HG02981 (cell line): ENCODE measurements at regions not wholly inside any gene's neighbourhood (a gene's known extent, or its start where the extent isn't known, plus 50 kb on each side); places are given as distances from the start of the nearest gene placed in this dataset.
"Not testable (repeated sequence)": the region's sequence is repeated elsewhere in the genome, so short reads cannot be mapped to it uniquely, and the experiment has no call there.

Source experiments
- ATAC-seq: cut with Tn5 transposase; IDR thresholded peaks from one replicate; pipeline ENCODE4 v1.9.1; 2021; ENCODE audit warnings: mild to moderate bottlenecking, moderate library complexity; ENCODE audit not compliant: unreplicated experiment

DNA sequence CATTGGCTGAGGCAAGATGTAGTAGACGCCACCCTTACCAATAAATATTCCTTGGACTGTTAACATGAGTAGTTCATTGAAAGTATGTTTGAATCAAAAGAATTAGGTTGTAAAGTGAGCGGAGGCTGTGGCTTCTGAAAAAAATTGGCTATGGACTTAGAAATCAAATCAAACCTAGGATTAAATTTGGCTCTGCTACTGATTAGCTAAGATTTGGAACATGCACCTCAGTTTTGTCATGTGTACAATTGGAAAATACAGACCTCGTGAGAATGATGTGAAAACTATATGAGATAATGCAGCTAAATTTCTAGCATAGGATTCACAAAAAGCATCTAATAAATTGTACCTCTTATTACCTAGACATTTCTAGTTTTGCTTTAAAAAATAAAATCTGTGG, 85.3 kb upstream of the USP25 start:
- ATAC-seq: no peak

DNA sequence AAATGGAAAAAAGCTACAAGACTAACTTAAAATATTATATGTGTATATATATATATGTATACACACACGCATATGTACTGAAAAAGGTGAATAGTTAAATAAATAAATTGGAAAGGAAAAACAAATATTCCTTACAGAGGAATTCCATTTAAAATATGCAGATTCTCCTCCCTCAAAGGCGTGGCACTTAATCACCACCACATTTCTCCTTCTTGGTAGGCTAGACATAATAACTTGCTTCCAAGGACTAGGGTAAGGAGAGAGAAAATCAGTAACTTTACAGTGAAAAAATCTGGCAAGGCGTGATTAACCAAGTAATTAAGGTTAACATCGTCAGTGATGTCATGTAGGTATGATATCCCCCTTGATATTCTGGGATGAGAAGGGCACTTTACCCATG, 84.0 kb upstream of the USP25 start:
- no peak for ATAC-seq

DNA sequence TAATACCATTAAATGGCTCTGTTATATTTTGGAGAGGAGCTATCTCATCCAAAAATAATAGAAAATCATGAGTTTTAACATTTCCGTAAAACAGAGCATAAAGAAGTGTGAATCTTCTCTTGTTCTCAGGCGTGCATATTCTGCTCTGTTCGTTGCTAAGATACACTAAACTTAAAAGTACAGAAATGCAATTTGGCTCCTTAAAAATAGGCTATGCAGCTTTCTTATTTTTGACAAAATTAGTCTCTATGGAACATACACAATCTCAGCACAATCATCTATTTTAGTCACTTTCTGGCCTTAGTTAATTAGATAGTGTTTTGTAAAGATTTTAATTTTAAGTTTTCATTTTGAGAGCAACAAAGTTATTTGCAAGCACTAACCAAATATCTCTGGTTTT, 79.0 kb upstream of the USP25 start:
- ATAC-seq: no peak

DNA sequence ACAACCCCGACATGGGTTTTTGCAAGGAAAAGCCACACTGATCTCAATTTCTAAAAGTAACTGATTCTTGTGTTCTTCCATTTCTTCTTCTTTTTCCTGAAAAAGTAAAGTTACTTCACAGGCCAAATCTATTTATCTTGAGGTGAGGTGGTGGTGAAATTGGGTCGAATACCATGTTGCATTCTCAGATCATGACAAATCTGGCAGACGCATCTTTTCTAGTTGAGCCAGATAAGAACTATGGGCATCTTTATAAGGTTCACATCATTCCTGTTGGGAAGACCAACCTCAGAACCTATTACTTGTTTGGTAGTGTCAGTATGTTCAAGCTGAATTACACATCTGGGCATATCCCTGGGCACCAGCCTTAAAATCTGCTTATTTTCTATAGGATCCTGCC, 78.6 kb upstream of the USP25 start:
- ATAC-seq: no peak

DNA sequence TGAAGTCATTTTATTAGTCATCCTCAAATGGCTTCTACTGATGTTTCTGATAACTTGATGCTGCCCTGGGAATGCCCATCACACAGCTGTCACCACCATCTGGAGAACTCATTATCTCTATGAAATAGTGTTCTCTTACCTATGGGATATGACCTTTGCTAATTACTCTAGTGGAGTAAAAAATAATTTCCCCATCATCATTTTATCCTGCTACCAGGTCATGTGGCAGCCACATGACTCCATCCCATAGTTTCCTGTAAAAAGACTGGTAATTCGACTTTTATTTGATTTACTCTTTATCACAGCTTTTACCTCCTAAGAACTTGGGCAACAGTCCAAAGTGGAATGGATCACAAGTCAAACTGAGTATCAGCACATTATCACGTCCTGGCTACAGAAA, 76.1 kb upstream of the USP25 start:
- ATAC-seq: no peak

DNA sequence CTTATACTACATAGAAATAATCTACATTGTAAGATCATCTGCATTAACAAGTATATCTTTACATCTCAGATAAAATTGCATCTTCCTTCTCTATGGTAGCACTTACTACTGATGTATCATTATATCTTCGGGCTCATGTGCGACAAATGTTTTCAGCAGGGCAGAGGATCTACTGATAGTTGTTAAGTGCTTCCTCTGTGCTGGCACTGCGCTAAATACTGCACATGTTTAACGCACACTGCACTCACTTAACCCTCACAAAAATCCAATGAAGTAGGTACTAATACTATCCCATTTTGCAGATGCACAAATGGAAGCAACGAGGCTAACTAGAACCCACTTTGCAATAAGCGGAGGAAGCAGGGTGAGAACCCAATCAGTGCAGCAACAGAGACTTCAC, 75.6 kb upstream of the USP25 start:
- ATAC-seq: no peak

DNA sequence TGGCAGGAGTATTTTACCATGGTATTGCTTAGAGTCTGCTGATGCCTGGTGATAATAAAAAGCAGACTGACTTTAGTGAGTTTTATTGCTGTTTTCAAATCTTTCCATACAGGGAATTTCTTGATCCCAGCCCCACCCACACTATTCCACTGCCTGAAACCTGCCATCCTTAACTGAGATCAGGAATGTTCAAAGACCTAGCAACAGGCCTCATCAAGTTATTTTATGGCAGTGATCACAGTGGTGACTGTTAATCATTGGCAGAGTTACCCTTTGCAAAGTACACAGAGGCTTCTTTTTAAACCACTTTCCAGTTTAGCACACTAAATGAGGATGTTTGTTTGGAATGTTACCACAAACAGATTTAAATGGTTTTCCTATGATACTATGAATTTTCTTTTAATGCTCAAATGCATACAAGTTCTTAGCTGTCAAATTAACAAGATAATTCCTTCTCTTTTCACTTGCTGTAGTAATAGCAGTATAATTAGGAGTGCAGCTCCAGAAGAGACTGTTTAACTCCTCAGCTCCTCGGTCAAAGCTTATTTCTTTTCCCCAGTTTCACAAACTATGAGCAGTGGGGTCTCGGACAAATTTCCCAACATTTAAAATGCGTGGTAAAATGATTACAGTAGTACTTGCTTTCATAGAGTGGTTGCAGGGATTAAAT, 69.9 kb upstream of the USP25 start:
- no peak for ATAC-seq

DNA sequence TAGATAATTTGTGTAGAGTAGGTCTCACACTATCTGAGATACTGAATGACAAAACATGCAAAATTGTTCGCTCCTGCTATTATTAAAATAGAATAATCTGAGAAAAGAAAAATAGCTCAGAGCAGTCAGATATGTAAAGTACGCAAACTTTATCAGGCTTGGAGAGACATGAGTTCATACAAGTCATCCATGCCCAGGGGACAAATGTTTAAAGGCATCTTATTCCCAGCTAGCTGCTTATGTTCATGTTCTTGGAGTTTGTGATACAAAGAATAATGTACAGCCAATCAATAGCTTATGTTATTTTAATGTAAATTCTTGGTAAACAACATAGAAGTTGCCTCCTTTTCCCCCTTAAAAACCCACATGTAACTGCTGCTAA, 69.4 kb upstream of the USP25 start:
- ATAC-seq: no peak

DNA sequence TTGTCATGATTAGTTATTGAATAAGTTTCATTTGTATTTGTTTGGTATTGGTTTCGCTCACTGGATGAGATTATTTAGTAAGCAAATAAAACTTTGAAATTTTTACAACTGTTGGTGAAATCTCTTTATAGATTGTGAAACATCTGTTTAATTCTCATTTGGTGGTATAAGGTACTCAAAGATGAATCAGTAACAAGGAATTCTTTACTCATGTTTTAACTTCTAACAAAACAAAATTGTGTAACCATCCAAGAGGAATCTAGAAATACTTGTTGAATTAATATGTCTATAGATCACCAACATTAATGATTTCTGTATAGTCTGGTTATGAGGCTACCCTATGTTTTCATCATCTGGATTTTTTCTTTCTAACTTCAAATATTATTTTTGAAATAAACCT, 62.8 kb upstream of the USP25 start:
- no peak for ATAC-seq

DNA sequence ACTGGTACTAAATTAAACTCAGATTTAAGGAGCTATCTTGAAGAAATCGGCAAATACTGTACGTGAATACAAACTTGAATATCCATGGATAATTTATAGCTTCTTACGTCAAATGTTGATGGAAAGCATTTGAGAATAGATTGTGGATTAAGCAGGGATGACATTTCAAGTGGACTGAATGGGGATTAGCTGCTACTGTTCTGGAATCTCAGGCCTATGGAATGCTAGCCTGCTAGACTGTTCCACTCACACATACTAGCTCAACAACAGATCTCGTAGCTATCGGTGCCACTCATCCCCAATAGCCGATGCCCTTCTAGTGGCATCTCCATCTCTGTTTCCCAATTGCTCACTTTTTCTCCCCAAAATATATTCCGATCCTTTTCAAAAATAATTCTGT, 62.0 kb upstream of the USP25 start:
- no peak for ATAC-seq

DNA sequence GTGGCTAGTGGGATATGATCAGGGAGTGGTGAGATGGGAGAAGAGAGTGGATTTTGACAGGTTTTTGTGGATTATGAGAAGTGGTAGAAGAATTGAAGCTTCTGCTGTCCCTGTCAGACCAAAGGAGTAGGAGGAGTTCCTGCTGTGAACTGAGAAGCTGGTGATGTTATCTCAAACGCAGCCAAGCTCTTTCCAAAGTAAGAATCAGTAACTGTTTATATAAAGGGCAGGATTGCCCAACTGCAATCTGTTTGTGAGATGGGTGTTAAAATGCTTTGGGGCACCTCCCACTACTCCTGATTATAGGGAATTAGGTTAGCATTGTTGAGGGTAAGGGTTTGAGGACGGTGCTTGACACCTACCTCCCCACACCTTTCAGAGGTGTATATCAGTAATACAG, 60.5 kb upstream of the USP25 start:
- ATAC-seq: no peak

DNA sequence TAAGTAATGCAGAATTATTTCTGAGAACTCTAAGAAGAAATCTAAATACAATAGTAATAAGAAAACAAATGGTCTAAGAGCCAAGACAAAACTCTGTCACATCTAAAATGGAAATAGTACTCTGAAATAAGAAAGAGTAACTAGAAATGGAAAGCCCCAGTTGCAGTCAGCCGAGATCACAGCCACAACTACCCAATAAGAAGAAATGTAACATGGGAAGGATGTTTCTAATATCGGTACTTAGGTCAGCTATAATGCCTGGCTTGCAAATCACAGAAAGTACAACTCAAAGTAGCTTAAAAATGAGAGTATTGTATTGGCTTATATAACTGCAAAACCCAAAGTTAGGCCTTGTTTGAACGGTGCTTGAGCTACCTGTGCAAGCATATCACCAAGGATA, 58.6 kb upstream of the USP25 start:
- ATAC-seq: peak; percentile 67

DNA sequence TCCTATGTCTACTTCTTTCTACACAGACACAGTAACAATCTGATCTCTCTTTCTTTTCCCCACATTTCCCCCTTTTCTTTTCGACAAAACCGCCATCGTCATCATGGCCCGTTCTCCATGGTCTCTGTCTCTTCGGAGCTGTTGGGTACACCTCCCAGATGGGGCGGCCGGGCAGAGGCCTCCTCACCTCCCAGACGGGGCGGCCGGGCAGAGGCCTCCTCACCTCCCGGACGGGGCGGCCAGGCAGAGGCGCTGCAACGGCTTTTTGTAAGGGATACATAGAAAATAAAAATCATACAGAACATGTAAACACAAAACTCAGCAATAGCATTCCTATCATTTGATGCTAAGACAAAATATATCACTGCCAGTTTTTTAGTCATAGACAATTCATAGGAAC, 57.2 kb upstream of the USP25 start:
- not testable (repeated sequence) for ATAC-seq

DNA sequence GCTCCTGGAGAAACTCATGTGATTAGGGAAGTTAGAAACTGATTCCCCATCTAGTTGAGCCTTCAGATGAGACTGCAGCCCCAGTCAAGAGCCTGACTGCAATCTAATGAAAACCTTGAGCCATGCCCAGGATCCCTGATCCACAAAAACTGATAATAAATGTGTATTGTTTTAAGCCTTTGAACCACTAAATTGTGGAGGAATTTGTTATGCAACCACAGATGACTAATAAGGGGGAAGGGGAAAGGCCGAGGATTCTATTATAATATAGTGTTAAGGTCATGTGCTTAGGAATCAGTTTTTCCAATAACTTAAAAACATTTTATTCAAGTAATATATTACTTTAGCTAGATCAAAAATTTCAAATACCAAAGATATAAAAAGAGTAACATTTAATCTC, 52.8 kb upstream of the USP25 start:
- no peak for ATAC-seq

DNA sequence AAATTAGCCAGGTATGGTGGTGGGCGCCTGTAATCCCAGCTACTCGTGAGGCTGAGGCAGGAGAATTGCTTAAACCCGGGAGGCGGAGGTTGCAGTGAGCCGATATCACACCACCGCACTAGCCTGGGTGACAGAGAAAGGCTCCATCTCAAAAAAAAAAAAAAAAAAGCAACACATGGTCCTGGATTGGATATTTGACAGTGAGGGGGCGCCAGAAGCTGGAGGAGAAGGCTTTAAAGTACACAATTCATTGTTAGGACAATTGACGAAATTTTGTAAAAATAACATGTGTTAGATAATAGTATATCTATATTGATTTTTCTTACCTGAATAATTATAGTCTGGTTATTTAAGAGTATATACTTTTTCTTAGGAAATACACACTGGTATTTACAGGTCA, 50.2 kb upstream of the USP25 start:
- no peak for ATAC-seq
